Endothelial cell (in vitro differentiated cells): ENCODE measurements at regions not wholly inside any gene's neighbourhood (a gene's known extent, or its start where the extent isn't known, plus 50 kb on each side); places are given as distances from the start of the nearest gene placed in this dataset.

Source experiments
- DNase-seq: peaks from one replicate; pipeline ENCODE4 v3.0.0; 2021; ENCODE audit warnings: low spot score
- H3K27ac Mint-ChIP-seq: one replicate; pipeline ENCODE4 v1.8.0; 2021; ENCODE audit warnings: mixed read lengths, inconsistent platforms; ENCODE audit not compliant: unreplicated experiment
- H3K27me3 Mint-ChIP-seq: one replicate; pipeline ENCODE4 v1.8.0; 2021; ENCODE audit warnings: mild to moderate bottlenecking, moderate library complexity, mixed read lengths, inconsistent platforms; ENCODE audit not compliant: unreplicated experiment
- H3K36me3 Mint-ChIP-seq: one replicate; pipeline ENCODE4 v1.8.0; 2021; ENCODE audit warnings: mild to moderate bottlenecking, low read depth, mixed read lengths, inconsistent platforms; ENCODE audit not compliant: unreplicated experiment
- H3K4me1 Mint-ChIP-seq: one replicate; pipeline ENCODE4 v1.8.0; 2021; ENCODE audit warnings: mild to moderate bottlenecking, mixed read lengths, inconsistent platforms; ENCODE audit not compliant: unreplicated experiment
- H3K4me3 Mint-ChIP-seq: one replicate; pipeline ENCODE4 v1.8.0; 2021; ENCODE audit warnings: mild to moderate bottlenecking, mixed read lengths, inconsistent platforms; ENCODE audit not compliant: unreplicated experiment
- H3K9me3 Mint-ChIP-seq: one replicate; pipeline ENCODE4 v1.8.0; 2021; ENCODE audit warnings: mixed read lengths, inconsistent platforms; ENCODE audit not compliant: unreplicated experiment
- TF ChIP-seq, protein P1 (sequence below): fragments of 200-600 bp; sonication (generic); IDR thresholded peaks from one replicate; pipeline ENCODE4 v1.5.0; 2021; ENCODE audit warnings: antibody characterized with exemption; ENCODE audit not compliant: unreplicated experiment

DNA sequence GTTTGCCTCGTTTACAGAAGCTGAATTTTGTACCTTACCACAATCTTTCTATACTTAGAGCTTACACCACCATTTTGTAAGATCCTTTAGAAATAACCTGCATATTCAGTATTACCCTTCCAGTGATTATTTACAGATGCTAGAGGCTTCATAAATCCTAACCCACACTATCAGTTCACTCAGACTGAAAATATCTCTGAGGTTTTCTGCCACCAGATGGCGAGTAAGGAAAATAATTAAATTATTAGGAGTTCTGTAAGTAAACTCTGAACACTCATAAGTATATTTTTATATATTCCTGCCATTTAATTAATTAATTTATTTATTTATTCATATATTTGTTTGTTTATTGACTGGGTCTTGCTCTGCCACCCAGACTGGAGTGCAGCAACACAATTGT is 1635.2 kb downstream of the PLA2G4A start:
- no peak overlapping the region for H3K4me3 Mint-ChIP-seq
- TF ChIP-seq, protein P1, sequence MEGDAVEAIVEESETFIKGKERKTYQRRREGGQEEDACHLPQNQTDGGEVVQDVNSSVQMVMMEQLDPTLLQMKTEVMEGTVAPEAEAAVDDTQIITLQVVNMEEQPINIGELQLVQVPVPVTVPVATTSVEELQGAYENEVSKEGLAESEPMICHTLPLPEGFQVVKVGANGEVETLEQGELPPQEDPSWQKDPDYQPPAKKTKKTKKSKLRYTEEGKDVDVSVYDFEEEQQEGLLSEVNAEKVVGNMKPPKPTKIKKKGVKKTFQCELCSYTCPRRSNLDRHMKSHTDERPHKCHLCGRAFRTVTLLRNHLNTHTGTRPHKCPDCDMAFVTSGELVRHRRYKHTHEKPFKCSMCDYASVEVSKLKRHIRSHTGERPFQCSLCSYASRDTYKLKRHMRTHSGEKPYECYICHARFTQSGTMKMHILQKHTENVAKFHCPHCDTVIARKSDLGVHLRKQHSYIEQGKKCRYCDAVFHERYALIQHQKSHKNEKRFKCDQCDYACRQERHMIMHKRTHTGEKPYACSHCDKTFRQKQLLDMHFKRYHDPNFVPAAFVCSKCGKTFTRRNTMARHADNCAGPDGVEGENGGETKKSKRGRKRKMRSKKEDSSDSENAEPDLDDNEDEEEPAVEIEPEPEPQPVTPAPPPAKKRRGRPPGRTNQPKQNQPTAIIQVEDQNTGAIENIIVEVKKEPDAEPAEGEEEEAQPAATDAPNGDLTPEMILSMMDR = no peak
- no peak overlapping the region for H3K27ac Mint-ChIP-seq
- DNase-seq = no peak
- H3K9me3 Mint-ChIP-seq = no peaks in the 10 kb centered on the region
- no peaks in the 10 kb centered on the region for H3K27me3 Mint-ChIP-seq
- no peaks in the 10 kb centered on the region for H3K36me3 Mint-ChIP-seq
- H3K4me1 Mint-ChIP-seq = no peaks in the 10 kb centered on the region

- DNase-seq = no peak
- TF ChIP-seq, protein P1 = no peak
These were observed 1637.8 kb downstream of the PLA2G4A start for GRCh38 chr1:188466539-188466938.

DNA sequence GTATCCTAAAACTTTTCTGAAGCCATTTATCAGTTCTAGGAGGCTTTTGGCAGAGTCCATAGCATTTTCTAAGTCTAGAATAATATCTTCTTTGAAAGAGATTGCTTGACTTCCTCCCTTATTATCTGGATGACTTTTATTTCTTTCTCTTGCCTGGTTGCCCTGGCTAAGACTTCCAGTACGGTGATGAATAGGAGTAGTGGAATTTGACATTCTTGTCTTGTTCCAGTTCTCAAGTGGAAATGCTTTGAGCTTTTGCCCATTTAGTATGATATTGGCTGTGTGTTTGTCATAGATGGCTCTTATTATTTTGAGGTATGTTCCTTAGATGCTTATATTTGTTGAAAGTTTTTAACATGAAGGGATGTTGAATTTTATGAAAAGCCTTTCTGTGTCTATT is 1647.9 kb downstream of the PLA2G4A start:
- no peaks in the 10 kb centered on the region for H3K27me3 Mint-ChIP-seq
- no peaks in the 10 kb centered on the region for H3K9me3 Mint-ChIP-seq
- H3K4me3 Mint-ChIP-seq = no peak overlapping the region
- no peaks in the 10 kb centered on the region for H3K4me1 Mint-ChIP-seq
- no peak for DNase-seq
- TF ChIP-seq, protein P1 = no peak
- no peak overlapping the region for H3K27ac Mint-ChIP-seq
- no peaks in the 10 kb centered on the region for H3K36me3 Mint-ChIP-seq

More at GRCh38 chr1:188466539-188466938, 1637.8 kb downstream of the PLA2G4A start:
- Mint-ChIP-seq H3K4me1 (no peaks in the 10 kb centered on the region), H3K27ac (no peak overlapping the region), H3K9me3 (no peaks in the 10 kb centered on the region), H3K36me3 (no peaks in the 10 kb centered on the region), H3K4me3 (no peak overlapping the region), H3K27me3 (no peaks in the 10 kb centered on the region)

DNA sequence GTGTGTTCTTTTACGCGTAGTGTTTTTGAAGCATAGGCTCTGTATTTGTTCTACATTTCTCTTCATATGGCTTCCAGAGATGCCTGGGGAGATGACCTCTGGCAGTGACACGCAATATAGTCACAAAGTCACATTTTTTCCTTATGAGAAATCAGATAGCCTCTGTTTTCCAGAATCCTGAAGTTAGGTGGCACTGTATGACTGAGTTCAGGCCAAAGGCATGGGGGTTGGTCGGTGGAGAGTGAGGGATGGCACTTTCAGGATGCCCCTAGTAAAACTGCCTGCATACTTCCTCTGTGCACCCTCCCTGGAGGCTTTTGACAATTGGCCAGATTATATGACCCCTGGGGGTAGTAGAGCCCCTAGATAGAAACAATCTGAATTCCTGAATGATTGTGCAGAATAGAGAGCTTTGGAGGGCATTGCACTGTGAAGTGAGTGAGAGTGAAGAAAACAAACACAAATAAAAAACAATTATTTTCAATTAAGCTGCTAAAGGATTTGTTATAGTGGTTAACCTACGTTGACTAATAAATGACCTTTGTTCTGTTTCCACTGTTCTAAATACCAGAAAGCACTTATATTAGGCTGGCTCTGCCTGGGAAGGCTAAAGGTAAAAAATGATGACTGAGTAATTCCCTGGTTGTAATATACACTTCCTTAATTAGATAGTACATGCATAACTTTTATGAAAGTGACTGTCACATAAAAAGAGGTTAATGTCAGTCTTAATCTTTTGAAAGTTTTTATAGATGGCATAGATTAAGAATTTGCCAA is 1660.8 kb downstream of the PLA2G4A start:
- Mint-ChIP-seq H3K4me3 (no peak overlapping the region), H3K36me3 (no peaks in the 10 kb centered on the region), H3K27ac (no peak overlapping the region), H3K27me3 (no peaks in the 10 kb centered on the region), H3K9me3 (no peaks in the 10 kb centered on the region), H3K4me1 (no peaks in the 10 kb centered on the region)
- DNase-seq = no peak
- TF ChIP-seq, protein P1 = no peak

GRCh38 chr1:188496506-188496905 is 1667.8 kb downstream of the PLA2G4A start:
- Mint-ChIP-seq H3K9me3 (no peaks in the 10 kb centered on the region), H3K27me3 (no peaks in the 10 kb centered on the region), H3K36me3 (no peaks in the 10 kb centered on the region), H3K4me3 (no peak overlapping the region), H3K27ac (no peak overlapping the region), H3K4me1 (no peaks in the 10 kb centered on the region)
- TF ChIP-seq, protein P1 = no peak
- no peak for DNase-seq
